ENCODE measurements at regions not wholly inside any gene's neighbourhood (a gene's known extent, or its start where the extent isn't known, plus 50 kb on each side); places are given as distances from the start of the nearest gene placed in this dataset.

- intact Hi-C loops (cut with DNase I), result no loop called here
- Histone ChIP-seq H3K27me3 (no peaks in the 10 kb centered on the region), H3K36me3 (replicated peaks in 1 of 2; ENCODE audit: insufficient read depth in 1 of 2, low read depth in 2 of 2) (no peaks in the 10 kb centered on the region), H3K4me3 (no peak overlapping the region), H3K4me1 (no peaks in the 10 kb centered on the region), H3K27ac (no peak overlapping the region), H3K9me3 (no peaks in the 10 kb centered on the region)
- 44 to 57% methylated on average over 3 of the region's 3 CpGs for WGBS, 2 donors
- TF ChIP-seq CTCF (IDR thresholded peaks at IDR 0.05) (no peak), POLR2A (IDR thresholded peaks at IDR 0.05) (no peak)
- ATAC-seq (no peak), DNase-seq (no peak)
Measured at GRCh38 chr4:137968956-137969678, 273.0 kb downstream of the SLC7A11 start.

GRCh38 chr4:137967480-137968190 is 274.5 kb downstream of the SLC7A11 start:
- H3K27ac ChIP-seq, result no peak overlapping the region
- ATAC-seq (no peak), DNase-seq (no peak)
- intact Hi-C loops (cut with DNase I), result no loop called here
- WGBS, 2 donors, result 84 to 86% methylated on average over 6 of the region's 6 CpGs
- H3K9me3 ChIP-seq, result no peaks in the 10 kb centered on the region
- TF ChIP-seq POLR2A (IDR thresholded peaks at IDR 0.05) (no peak), CTCF (IDR thresholded peaks at IDR 0.05) (no peak)
- no peaks in the 10 kb centered on the region for H3K4me1 ChIP-seq
- no peaks in the 10 kb centered on the region for H3K36me3 ChIP-seq (replicated peaks in 1 of 2; ENCODE audit: insufficient read depth in 1 of 2, low read depth in 2 of 2)
- H3K4me3 ChIP-seq, result no peak overlapping the region
- H3K27me3 ChIP-seq, result no peaks in the 10 kb centered on the region

GRCh38 chr4:137966504-137966903 is 275.6 kb downstream of the SLC7A11 start:
- Histone ChIP-seq H3K9me3 (no peaks in the 10 kb centered on the region), H3K27ac (no peak overlapping the region), H3K4me3 (no peak overlapping the region), H3K27me3 (no peaks in the 10 kb centered on the region), H3K36me3 (replicated peaks in 1 of 2; ENCODE audit: insufficient read depth in 1 of 2, low read depth in 2 of 2) (no peaks in the 10 kb centered on the region), H3K4me1 (no peaks in the 10 kb centered on the region)
- DNase-seq (no peak), ATAC-seq (no peak)
- 56 to 66% methylated on average over 3 of the region's 3 CpGs for WGBS, 2 donors
- TF ChIP-seq CTCF (IDR thresholded peaks at IDR 0.05), result no peak
- intact Hi-C loops (cut with DNase I), result no loop called here

- no peaks in the 10 kb centered on the region for H3K27me3 ChIP-seq
- H3K27ac ChIP-seq, result no peak overlapping the region
- TF ChIP-seq CTCF (IDR thresholded peaks at IDR 0.05) (no peak), POLR2A (IDR thresholded peaks at IDR 0.05) (no peak)
- no peak for ATAC-seq
- H3K4me1 ChIP-seq, result no peaks in the 10 kb centered on the region
- no peaks in the 10 kb centered on the region for H3K36me3 ChIP-seq (replicated peaks in 1 of 2; ENCODE audit: insufficient read depth in 1 of 2, low read depth in 2 of 2)
- no peak for DNase-seq
- H3K9me3 ChIP-seq, result no peaks in the 10 kb centered on the region
- intact Hi-C loops (cut with DNase I), result no loop called here
- H3K4me3 ChIP-seq, result no peak overlapping the region
Measured at GRCh38 chr4:137961051-137961438, 281.1 kb downstream of the SLC7A11 start.

Data from body of pancreas (tissue), 4 donors.